C4-2B (cell line): ENCODE measurements at regions not wholly inside any gene's neighbourhood (a gene's known extent, or its start where the extent isn't known, plus 50 kb on each side); places are given as distances from the start of the nearest gene placed in this dataset.

ENCODE experiments used
- CTCF ChIP-seq: fragments of 450-650 bp; conservative IDR thresholded peaks from 2 replicates; pipeline ENCODE4 v1.5.1; 2017; ENCODE audit warnings: mild to moderate bottlenecking
- ZFX ChIP-seq: fragments of 450-650 bp; IDR thresholded peaks from 2 replicates; pipeline ENCODE4 v1.6.1; 2017

DNA sequence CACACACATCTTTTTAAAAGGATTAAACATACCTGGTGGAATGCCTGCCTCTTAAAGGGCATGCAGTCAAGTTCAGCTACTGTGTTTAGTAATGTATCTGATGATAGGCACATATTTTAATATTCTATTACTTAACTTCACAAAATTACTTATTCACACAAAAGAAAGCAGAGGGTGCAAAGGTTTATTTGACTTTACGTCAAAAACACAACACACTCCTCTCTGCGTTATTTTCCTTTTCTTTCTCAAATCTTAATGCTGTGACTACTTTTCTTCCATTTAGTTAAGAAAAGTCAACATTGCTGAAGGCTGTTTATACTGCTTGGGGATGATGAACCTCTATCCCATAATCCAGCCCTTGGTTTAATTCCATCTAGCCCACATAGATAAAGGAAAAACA lies 127.9 kb upstream of the ST6GAL2 start:
- TF ChIP-seq CTCF (no peak), ZFX (no peak)
